H1 (cell line): ENCODE measurements at regions not wholly inside any gene's neighbourhood (a gene's known extent, or its start where the extent isn't known, plus 50 kb on each side); places are given as distances from the start of the nearest gene placed in this dataset.

Experiments
- CBX8 ChIP-seq: fragments of 300-800, 300-1000 bp; sonication (generic); IDR thresholded peaks from 2 replicates; pipeline ENCODE4 v1.7.1; 2016; ENCODE audit warnings: low read depth, low read length, borderline replicate concordance
- GABPA ChIP-seq: IDR thresholded peaks from 2 replicates; pipeline ENCODE4 v1.6.1; 2011; ENCODE audit warnings: mild to moderate bottlenecking, low read length, moderate library complexity, borderline replicate concordance; ENCODE audit not compliant: insufficient read depth
- SIN3A ChIP-seq, 2 experiments: IDR thresholded peaks in 1 of 2; conservative IDR thresholded peaks in 1 of 2; 2 replicates each; pipeline ENCODE4 v1.6.1; 2011 to 2012; ENCODE audit warnings: low read length in 2 of 2, improper control_type of control experiment in 1 of 2, low read depth in 1 of 2, mild to moderate bottlenecking in 1 of 2

- TF ChIP-seq CBX8: no peak
- no peak for TF ChIP-seq GABPA
- no peak for TF ChIP-seq SIN3A (conservative IDR thresholded peaks at IDR 0.05 in 1 of 2, IDR thresholded peaks at IDR 0.05 in 1 of 2; ENCODE audit: low read depth in 1 of 2, low read length in 2 of 2)
Observed at GRCh38 chr5:60401526-60401925, 298.4 kb downstream of the DEPDC1B start (continued).
